Prostate gland (tissue), 2 donors: ENCODE measurements at regions not wholly inside any gene's neighbourhood (a gene's known extent, or its start where the extent isn't known, plus 50 kb on each side); places are given as distances from the start of the nearest gene placed in this dataset.

Experiments
- POLR2A ChIP-seq: fragments of 450-650 bp; IDR thresholded peaks from one replicate; pipeline ENCODE4 v1.6.1; 2016; ENCODE audit warnings: antibody characterized with exemption, mild to moderate bottlenecking
- POLR2AphosphoS5 ChIP-seq: sonication (generic); formaldehyde crosslinking; IDR thresholded peaks from one replicate; pipeline ENCODE4 v1.6.1; 2017; ENCODE audit warnings: antibody characterized with exemption
- TF ChIP-seq, protein P1 (sequence below), 4 experiments: fragments of 200-600 bp in 2 of 4; fragments of 450-650 bp in 2 of 4; sonication (generic) in 2 of 4; IDR thresholded peaks; 1 replicate in 3 of 4; 2 replicates in 1 of 4; pipeline ENCODE4 v1.5.1; 2016 to 2019; ENCODE audit warnings: antibody characterized with exemption in 4 of 4, mild to moderate bottlenecking in 2 of 4, moderate library complexity in 2 of 4

DNA sequence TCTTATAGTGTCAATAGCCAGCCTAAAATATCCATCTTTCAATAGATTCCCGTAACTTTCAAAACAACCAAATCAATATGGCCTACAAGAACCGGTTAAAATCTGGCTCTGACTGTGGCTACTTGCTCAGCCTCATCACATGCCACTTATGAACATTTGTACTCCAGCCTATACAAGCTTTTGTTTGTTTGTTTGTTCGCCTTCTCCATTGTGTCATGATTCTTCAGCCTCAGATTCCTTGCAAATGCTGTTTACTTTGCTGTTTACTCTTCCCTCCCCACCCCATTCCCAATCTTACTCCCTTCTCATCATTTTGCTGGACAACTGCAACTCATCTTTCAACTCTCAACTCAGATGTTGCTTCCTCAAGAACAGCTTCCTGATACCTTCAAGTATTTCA is 161.2 kb downstream of the CAPZA3 start:
- TF ChIP-seq, protein P1, sequence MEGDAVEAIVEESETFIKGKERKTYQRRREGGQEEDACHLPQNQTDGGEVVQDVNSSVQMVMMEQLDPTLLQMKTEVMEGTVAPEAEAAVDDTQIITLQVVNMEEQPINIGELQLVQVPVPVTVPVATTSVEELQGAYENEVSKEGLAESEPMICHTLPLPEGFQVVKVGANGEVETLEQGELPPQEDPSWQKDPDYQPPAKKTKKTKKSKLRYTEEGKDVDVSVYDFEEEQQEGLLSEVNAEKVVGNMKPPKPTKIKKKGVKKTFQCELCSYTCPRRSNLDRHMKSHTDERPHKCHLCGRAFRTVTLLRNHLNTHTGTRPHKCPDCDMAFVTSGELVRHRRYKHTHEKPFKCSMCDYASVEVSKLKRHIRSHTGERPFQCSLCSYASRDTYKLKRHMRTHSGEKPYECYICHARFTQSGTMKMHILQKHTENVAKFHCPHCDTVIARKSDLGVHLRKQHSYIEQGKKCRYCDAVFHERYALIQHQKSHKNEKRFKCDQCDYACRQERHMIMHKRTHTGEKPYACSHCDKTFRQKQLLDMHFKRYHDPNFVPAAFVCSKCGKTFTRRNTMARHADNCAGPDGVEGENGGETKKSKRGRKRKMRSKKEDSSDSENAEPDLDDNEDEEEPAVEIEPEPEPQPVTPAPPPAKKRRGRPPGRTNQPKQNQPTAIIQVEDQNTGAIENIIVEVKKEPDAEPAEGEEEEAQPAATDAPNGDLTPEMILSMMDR (IDR thresholded peaks at IDR 0.05) = no peak
- TF ChIP-seq POLR2AphosphoS5 (no peak), POLR2A (no peak)
